Fibroblast of pulmonary artery (primary cell): ENCODE measurements at regions not wholly inside any gene's neighbourhood (a gene's known extent, or its start where the extent isn't known, plus 50 kb on each side); places are given as distances from the start of the nearest gene placed in this dataset.

Source experiments
- DNase-seq: peaks from one replicate; pipeline ENCODE4 v3.0.0-alpha.2; 2010; ENCODE audit warnings: low read depth
- H3K4me3 ChIP-seq: replicated peaks from 2 replicates; pipeline ENCODE4 v1.5.1; 2011; ENCODE audit warnings: low read depth, mild to moderate bottlenecking, control low read depth, low read length, moderate library complexity
- TF ChIP-seq, protein P1 (sequence below): IDR thresholded peaks from 2 replicates; pipeline ENCODE4 v1.5.1; 2011; ENCODE audit warnings: mild to moderate bottlenecking, control low read depth, low read length, inconsistent platforms; ENCODE audit errors: missing control alignments

DNA sequence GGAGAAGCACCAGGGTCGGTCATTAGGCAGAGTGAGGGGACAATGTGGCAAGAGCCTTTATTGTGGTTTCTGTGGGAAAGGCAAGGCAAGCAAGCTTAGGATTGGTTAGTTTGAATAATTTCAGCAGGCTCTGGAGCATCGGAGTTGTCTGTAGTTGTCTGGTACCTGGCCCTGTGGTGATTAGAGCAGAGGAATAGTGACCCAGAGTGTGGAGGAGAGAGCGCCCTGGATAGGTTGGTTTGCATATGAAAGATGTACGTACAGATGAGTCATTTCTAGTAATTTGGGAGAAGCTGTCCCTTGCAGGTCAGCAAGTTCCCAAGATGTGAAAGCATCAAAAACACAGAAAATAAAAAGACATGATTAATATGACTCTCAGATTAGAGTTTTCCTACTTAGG lies 383.1 kb upstream of the MEX3C start:
- DNase-seq = no peak
- no peak overlapping the region for H3K4me3 ChIP-seq
- TF ChIP-seq, protein P1, sequence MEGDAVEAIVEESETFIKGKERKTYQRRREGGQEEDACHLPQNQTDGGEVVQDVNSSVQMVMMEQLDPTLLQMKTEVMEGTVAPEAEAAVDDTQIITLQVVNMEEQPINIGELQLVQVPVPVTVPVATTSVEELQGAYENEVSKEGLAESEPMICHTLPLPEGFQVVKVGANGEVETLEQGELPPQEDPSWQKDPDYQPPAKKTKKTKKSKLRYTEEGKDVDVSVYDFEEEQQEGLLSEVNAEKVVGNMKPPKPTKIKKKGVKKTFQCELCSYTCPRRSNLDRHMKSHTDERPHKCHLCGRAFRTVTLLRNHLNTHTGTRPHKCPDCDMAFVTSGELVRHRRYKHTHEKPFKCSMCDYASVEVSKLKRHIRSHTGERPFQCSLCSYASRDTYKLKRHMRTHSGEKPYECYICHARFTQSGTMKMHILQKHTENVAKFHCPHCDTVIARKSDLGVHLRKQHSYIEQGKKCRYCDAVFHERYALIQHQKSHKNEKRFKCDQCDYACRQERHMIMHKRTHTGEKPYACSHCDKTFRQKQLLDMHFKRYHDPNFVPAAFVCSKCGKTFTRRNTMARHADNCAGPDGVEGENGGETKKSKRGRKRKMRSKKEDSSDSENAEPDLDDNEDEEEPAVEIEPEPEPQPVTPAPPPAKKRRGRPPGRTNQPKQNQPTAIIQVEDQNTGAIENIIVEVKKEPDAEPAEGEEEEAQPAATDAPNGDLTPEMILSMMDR = no peak

- TF ChIP-seq, protein P1 = no peak
- H3K4me3 ChIP-seq = no peak overlapping the region
- peak; percentile 62 for DNase-seq
Measured at GRCh38 chr18:51582551-51582950, 385.1 kb upstream of the MEX3C start.

DNA sequence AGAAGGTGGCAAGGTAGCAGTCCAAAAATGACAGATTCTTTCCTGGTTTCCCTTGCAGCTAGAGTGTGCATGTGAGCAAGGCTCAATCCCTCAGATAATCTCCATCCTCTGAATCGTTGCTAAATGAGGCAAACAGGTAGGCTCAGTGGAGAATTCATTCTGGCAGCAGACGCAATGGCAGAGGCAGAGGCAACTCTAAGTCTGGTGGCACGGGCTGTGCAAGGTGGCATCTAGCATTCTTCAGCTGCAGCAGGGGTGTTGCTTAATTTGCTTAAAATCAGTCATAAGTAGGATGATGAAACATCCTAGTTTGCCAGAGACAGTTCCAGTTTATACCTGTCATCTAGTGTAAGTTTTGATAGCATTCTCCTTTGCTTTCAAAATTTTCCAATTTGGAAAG lies 391.1 kb upstream of the MEX3C start:
- DNase-seq = no peak
- no peak overlapping the region for H3K4me3 ChIP-seq
- TF ChIP-seq, protein P1 = no peak

DNA sequence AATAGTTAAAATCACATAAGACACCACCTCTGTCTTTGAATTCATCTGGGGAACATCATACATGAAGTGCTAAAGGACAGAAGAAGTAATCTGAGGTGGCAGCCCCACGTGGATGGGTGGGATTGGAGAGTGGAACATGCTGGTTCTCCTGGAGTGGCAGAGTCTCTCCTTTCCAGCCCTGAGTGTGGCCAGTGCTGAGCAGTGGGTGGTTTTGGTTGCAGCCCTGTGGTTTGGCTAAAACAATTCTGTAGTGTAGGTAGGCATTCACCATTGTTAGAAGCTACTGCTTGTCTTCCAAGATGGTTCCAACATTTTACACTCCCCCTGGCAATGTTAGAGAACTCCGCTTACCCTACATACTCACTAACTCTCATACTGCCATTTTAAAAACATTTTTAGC lies 396.4 kb upstream of the MEX3C start:
- TF ChIP-seq, protein P1 = no peak

DNA sequence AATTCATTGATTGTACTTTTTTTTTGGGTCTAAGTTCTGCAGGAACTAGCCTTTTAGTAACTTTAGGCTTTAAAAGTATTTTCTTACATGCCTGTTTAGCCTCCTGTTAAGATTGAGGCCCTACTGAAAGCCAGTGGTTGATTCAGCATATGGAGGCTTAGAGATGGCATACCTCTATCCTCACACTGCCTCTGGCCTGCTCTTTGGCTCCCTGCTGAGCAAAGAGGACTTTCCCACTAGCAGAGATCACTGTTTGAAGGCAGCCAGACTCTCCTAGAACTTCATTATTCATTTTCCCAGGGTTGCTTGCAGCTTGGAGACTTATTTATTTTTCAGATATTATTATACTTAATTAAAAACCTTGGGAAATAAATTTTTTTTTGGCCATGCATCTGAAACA lies 405.6 kb upstream of the MEX3C start:
- DNase-seq = no peak
- H3K4me3 ChIP-seq = no peak overlapping the region
- TF ChIP-seq, protein P1 = no peak

More for the DNA sequence above, 396.4 kb upstream of the MEX3C start:
- no peak for DNase-seq
- no peak overlapping the region for H3K4me3 ChIP-seq

DNA sequence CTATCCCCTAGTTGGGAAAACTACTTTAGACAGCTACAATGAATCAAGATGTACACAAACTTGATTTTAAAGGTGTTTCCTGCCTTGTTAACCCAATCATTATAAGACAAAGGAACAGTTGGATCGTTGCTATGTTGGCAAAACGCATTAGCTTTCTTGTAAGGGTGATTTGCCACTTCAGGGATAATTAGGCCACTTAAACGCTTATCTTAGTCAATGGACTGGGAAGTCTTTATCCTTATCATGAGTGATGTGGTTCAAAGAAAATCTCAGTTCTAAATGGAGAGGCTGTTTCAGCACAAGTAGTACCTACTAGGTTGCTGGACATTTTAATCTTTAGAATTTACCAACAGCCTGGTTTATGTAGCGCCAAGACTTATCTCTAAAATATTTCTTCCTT lies 406.1 kb upstream of the MEX3C start:
- DNase-seq = no peak
- H3K4me3 ChIP-seq = no peak overlapping the region
- TF ChIP-seq, protein P1 = no peak

DNA sequence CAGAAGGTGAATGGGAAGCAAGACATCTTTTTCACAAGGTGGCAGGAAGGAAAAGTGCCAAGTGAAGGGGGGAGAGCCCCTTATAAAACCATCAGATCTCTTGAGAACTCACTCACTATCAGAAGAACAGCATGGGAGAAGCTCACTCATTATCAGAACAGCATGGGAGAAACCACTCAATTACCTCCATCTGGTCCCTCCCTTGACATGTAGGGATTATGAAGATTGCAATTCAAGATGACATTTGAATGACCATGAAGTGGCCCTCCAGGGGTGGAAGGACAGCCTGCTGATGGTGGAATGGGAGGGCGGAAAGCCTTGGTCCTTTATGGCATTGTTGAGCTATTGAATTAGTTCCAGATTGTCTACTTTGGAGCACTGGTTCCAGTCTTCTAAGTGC lies 413.0 kb upstream of the MEX3C start:
- TF ChIP-seq, protein P1 = no peak
- no peak overlapping the region for H3K4me3 ChIP-seq

More for the DNA sequence above, 413.0 kb upstream of the MEX3C start:
- DNase-seq = no peak
